ENCODE measurements at regions not wholly inside any gene's neighbourhood (a gene's known extent, or its start where the extent isn't known, plus 50 kb on each side); places are given as distances from the start of the nearest gene placed in this dataset.

DNA sequence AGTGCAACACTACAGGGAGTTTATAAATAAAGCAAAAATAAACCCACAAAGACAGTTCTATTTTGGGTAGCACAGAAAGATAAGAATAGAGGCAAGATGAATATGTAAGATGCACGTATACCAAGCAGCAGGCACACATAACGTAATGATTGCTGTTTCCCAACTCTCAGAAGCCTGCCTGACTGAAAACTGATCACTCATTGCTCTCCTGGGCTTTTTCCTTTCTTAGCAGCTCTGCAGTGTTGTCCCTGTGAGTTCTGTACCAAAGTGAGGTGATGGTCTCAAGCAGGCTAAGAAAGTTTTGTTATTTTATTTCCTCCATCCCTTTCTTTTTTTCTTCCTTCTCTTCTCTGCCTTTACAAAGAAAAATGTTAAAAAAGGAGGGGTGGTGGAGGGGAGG is 522.0 kb upstream of the MAN1A1 start:
- TF ChIP-seq, protein P1, sequence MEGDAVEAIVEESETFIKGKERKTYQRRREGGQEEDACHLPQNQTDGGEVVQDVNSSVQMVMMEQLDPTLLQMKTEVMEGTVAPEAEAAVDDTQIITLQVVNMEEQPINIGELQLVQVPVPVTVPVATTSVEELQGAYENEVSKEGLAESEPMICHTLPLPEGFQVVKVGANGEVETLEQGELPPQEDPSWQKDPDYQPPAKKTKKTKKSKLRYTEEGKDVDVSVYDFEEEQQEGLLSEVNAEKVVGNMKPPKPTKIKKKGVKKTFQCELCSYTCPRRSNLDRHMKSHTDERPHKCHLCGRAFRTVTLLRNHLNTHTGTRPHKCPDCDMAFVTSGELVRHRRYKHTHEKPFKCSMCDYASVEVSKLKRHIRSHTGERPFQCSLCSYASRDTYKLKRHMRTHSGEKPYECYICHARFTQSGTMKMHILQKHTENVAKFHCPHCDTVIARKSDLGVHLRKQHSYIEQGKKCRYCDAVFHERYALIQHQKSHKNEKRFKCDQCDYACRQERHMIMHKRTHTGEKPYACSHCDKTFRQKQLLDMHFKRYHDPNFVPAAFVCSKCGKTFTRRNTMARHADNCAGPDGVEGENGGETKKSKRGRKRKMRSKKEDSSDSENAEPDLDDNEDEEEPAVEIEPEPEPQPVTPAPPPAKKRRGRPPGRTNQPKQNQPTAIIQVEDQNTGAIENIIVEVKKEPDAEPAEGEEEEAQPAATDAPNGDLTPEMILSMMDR (IDR thresholded peaks at IDR 0.05) = no peak

DNA sequence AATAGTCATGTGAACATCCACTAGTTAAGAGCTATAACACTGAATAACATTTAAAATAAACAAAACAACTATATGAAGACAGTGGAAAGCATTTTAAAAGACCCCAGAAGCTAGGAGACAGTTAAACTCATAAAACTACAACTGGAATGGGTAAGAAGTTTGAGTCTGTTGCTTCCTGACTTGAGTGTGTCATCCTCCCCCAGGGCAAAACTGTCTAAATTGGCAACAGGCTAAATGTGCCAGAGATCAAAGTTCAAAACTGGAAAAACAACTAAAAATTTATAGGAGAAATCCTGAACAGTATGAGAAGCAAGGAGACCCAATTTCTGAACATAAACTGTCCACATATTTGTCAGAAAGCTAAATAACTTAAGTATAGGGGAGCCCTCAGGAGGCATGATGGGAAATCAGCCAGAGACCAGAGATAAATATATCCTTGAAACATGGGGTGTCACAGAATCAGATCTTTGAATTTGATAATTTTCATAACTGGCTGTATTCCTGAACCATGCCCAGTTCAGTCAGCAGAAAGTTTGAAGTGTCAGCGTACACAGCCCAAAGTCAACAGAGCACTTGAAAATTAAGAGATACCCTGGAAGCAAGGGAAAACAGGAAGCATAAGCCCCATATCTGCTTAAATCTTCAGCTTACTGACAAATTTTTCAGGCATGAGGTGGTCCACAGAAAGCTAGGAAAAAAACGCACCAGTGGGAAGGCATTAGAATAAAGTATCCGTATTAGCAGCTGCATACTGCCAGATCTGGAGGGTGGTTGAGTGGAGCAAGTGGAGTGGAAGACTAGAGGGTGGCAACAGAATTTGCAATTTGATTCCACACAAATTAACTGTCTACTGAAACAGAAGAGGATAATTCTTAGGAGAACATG is 516.1 kb upstream of the MAN1A1 start:
- TF ChIP-seq, protein P1 (IDR thresholded peaks at IDR 0.05) = no peak
- Histone ChIP-seq H3K4me1 (ENCODE audit: low read depth) (no peaks in the 10 kb centered on the region), H3K4me3 (no peak overlapping the region), H3K9me3 (no peaks in the 10 kb centered on the region), H3K36me3 (ENCODE audit: low read depth) (no peaks in the 10 kb centered on the region)
- DNase-seq (no peak), ATAC-seq (no peak)
- intact Hi-C loops (cut with DNase I, micrococcal nuclease) = no loop called here

More for the DNA sequence above, 522.0 kb upstream of the MAN1A1 start:
- intact Hi-C loops (cut with DNase I, micrococcal nuclease) = no loop called here
- ATAC-seq (no peak), DNase-seq (no peak)
- no peaks in the 10 kb centered on the region for H3K4me1 ChIP-seq (ENCODE audit: low read depth)
- H3K36me3 ChIP-seq (ENCODE audit: low read depth) = no peaks in the 10 kb centered on the region
- no peak overlapping the region for H3K4me3 ChIP-seq
- H3K9me3 ChIP-seq = no peaks in the 10 kb centered on the region

DNA sequence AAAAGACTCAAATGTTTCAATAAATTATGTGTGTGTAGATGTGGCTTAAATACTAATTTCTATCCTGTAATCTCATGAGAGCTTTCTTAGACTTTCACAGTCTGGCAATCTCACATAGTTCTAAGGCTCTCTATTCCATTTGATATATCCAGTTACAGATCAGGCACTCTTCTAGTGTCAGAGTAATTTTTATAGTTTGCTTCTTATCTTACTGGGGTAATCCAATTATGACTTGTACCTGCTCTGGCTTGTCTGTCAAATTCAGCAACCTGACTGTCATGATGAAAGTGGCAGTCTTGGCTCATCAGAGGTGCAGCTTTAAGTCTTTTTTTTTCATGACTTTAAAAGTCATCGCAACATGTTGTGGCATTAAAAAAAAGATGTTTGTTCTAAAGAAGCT is 513.2 kb upstream of the MAN1A1 start:
- DNase-seq = no peak
- H3K36me3 ChIP-seq (ENCODE audit: low read depth) = no peaks in the 10 kb centered on the region
- intact Hi-C loops (cut with DNase I, micrococcal nuclease) = no loop called here

DNA sequence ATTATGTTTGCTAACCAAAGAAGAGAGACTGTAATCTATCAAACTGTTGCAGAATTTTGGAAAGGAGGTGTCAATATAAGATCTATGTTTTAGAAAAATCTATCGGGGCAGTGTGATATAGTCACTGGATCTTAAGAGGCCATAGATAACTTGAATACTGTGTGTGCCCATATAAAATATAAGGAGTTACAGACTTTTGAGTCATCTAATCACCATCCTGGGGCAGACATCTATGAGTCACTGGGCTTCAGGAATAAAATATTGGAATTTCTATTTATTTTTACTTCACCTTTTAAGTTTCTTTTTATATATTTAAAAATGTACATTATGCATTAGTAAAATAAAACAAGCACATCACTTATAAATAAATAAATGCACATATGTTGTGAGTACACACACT is 509.3 kb upstream of the MAN1A1 start:
- intact Hi-C loops (cut with DNase I, micrococcal nuclease) = no loop called here
- no peak for ATAC-seq
- Histone ChIP-seq H3K9me3 (no peaks in the 10 kb centered on the region), H3K4me3 (no peak overlapping the region), H3K36me3 (ENCODE audit: low read depth) (no peaks in the 10 kb centered on the region), H3K4me1 (ENCODE audit: low read depth) (no peaks in the 10 kb centered on the region)
- no peak for DNase-seq
- TF ChIP-seq, protein P1 (IDR thresholded peaks at IDR 0.05) = no peak

More for the DNA sequence above, 513.2 kb upstream of the MAN1A1 start:
- TF ChIP-seq, protein P1 (IDR thresholded peaks at IDR 0.05) = no peak
- no peaks in the 10 kb centered on the region for H3K4me1 ChIP-seq (ENCODE audit: low read depth)
- no peak overlapping the region for H3K4me3 ChIP-seq
- no peak for ATAC-seq
- H3K9me3 ChIP-seq = no peaks in the 10 kb centered on the region

DNA sequence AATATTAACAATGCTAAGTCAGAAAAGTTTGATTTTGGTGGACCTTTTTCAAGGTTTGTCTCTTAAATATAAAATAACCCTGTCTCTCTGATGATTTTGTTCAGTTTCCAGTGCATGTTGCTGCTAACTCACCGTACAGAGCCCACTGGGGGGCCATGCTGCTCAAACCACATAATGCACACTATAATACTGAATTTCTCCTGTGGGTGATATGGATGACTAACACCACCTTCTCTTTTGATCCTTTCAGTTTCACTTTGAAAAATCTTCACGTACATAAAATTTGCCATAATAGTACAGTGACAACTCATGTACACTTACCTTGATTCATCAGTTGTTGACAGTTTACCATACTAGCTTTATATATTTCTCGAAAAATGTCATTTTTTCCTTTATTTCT is 506.6 kb upstream of the MAN1A1 start:
- intact Hi-C loops (cut with DNase I, micrococcal nuclease) = no loop called here
- Histone ChIP-seq H3K4me1 (ENCODE audit: low read depth) (no peaks in the 10 kb centered on the region), H3K9me3 (no peaks in the 10 kb centered on the region), H3K36me3 (ENCODE audit: low read depth) (no peaks in the 10 kb centered on the region), H3K4me3 (no peak overlapping the region)
- TF ChIP-seq, protein P1 (IDR thresholded peaks at IDR 0.05) = no peak
- DNase-seq (no peak), ATAC-seq (peak; percentile 38)
